ENCODE measurements at regions not wholly inside any gene's neighbourhood (a gene's known extent, or its start where the extent isn't known, plus 50 kb on each side); places are given as distances from the start of the nearest gene placed in this dataset.
"Not testable (repeated sequence)": the region's sequence is repeated elsewhere in the genome, so short reads cannot be mapped to it uniquely, and the experiment has no call there.

- no peaks in the 10 kb centered on the region for H3K36me3 Mint-ChIP-seq
- no peak for DNase-seq
- no peaks in the 10 kb centered on the region for H3K4me1 Mint-ChIP-seq
- H3K27me3 Mint-ChIP-seq: peaks cover 3% of the 10 kb centered on the region
- no peaks in the 10 kb centered on the region for H3K9me3 Mint-ChIP-seq
- H3K27ac Mint-ChIP-seq: no peak overlapping the region
- no peak overlapping the region for H3K4me3 Mint-ChIP-seq
These were observed 193.2 kb upstream of the FRMD6 start for GRCh38 chr14:51458563-51458955.

GRCh38 chr14:51460011-51460410, 191.7 kb upstream of the FRMD6 start:
- Mint-ChIP-seq H3K9me3 (no peaks in the 10 kb centered on the region), H3K4me3 (no peak overlapping the region), H3K27me3 (peaks cover 3% of the 10 kb centered on the region), H3K36me3 (no peaks in the 10 kb centered on the region), H3K4me1 (no peaks in the 10 kb centered on the region), H3K27ac (no peak overlapping the region)
- DNase-seq: no peak

DNA sequence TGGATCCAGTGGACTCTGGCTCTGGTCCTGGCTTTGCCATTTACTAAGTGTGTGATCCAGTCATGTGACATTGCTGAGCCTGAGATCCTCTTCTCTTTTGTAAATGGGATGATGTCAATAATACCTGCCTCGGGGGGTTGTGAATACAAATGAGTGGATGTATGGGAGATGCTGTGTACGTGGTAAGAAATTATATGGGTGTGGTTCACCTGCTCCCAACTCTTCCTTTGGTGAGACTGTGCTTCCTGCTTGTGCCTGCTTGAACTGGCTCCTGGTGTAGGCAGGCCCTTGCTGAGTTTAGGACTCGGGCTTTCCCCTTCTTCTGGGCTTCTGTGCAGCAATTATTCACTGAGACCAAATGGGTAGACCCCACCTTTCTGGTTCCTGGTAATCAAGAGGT, 189.5 kb upstream of the FRMD6 start:
- no peak for DNase-seq
- H3K27ac Mint-ChIP-seq: no peak overlapping the region
- H3K36me3 Mint-ChIP-seq: no peaks in the 10 kb centered on the region
- no peaks in the 10 kb centered on the region for H3K9me3 Mint-ChIP-seq
- no peak overlapping the region for H3K4me3 Mint-ChIP-seq
- no peaks in the 10 kb centered on the region for H3K4me1 Mint-ChIP-seq
- H3K27me3 Mint-ChIP-seq: no peaks in the 10 kb centered on the region

GRCh38 chr14:51462706-51463105, 189.0 kb upstream of the FRMD6 start:
- no peaks in the 10 kb centered on the region for H3K9me3 Mint-ChIP-seq
- DNase-seq: no peak
- no peaks in the 10 kb centered on the region for H3K36me3 Mint-ChIP-seq
- H3K27ac Mint-ChIP-seq: no peak overlapping the region
- H3K4me3 Mint-ChIP-seq: no peak overlapping the region
- H3K27me3 Mint-ChIP-seq: no peaks in the 10 kb centered on the region
- no peaks in the 10 kb centered on the region for H3K4me1 Mint-ChIP-seq

- Mint-ChIP-seq H3K9me3 (no peaks in the 10 kb centered on the region), H3K36me3 (no peaks in the 10 kb centered on the region), H3K27me3 (no peaks in the 10 kb centered on the region), H3K4me1 (no peaks in the 10 kb centered on the region), H3K27ac (no peak overlapping the region), H3K4me3 (no peak overlapping the region)
- DNase-seq: no peak
These were observed 188.2 kb upstream of the FRMD6 start for GRCh38 chr14:51463461-51463860.

GRCh38 chr14:51464411-51464810, 187.3 kb upstream of the FRMD6 start:
- Mint-ChIP-seq H3K9me3 (no peaks in the 10 kb centered on the region), H3K36me3 (no peaks in the 10 kb centered on the region), H3K27ac (no peak overlapping the region), H3K4me3 (no peak overlapping the region), H3K27me3 (no peaks in the 10 kb centered on the region), H3K4me1 (no peaks in the 10 kb centered on the region)
- no peak for DNase-seq

- DNase-seq: no peak
- Mint-ChIP-seq H3K36me3 (no peaks in the 10 kb centered on the region), H3K9me3 (no peaks in the 10 kb centered on the region), H3K27me3 (no peaks in the 10 kb centered on the region), H3K4me3 (no peak overlapping the region), H3K27ac (no peak overlapping the region), H3K4me1 (no peaks in the 10 kb centered on the region)
These were observed 186.2 kb upstream of the FRMD6 start for GRCh38 chr14:51465486-51465885.

- H3K4me1 Mint-ChIP-seq, H3K27ac Mint-ChIP-seq, H3K4me3 Mint-ChIP-seq, DNase-seq, H3K9me3 Mint-ChIP-seq, H3K36me3 Mint-ChIP-seq, H3K27me3 Mint-ChIP-seq: not testable (repeated sequence)
These were observed 184.3 kb upstream of the FRMD6 start for GRCh38 chr14:51467392-51467791.

GRCh38 chr14:51468523-51468922, 183.2 kb upstream of the FRMD6 start:
- H3K4me3 Mint-ChIP-seq: no peak overlapping the region
- DNase-seq: no peak
- peaks cover 3% of the 10 kb centered on the region for H3K27me3 Mint-ChIP-seq
- H3K4me1 Mint-ChIP-seq: no peaks in the 10 kb centered on the region
- H3K36me3 Mint-ChIP-seq: no peaks in the 10 kb centered on the region
- H3K9me3 Mint-ChIP-seq: no peaks in the 10 kb centered on the region
- H3K27ac Mint-ChIP-seq: no peak overlapping the region

GRCh38 chr14:51472881-51473280, 178.8 kb upstream of the FRMD6 start:
- no peaks in the 10 kb centered on the region for H3K9me3 Mint-ChIP-seq
- H3K27ac Mint-ChIP-seq: no peak overlapping the region
- no peak for DNase-seq
- H3K27me3 Mint-ChIP-seq: peaks cover 20% of the 10 kb centered on the region
- H3K36me3 Mint-ChIP-seq: no peaks in the 10 kb centered on the region
- H3K4me1 Mint-ChIP-seq: no peaks in the 10 kb centered on the region
- no peak overlapping the region for H3K4me3 Mint-ChIP-seq

- Mint-ChIP-seq H3K4me3 (no peak overlapping the region), H3K9me3 (no peaks in the 10 kb centered on the region), H3K4me1 (no peaks in the 10 kb centered on the region), H3K36me3 (no peaks in the 10 kb centered on the region), H3K27me3 (peaks cover 20% of the 10 kb centered on the region), H3K27ac (no peak overlapping the region)
- DNase-seq: no peak
These were observed 178.4 kb upstream of the FRMD6 start for GRCh38 chr14:51473351-51473750.

GRCh38 chr14:51473808-51474565, 177.7 kb upstream of the FRMD6 start:
- no peaks in the 10 kb centered on the region for H3K36me3 Mint-ChIP-seq
- no peak overlapping the region for H3K27ac Mint-ChIP-seq
- no peak overlapping the region for H3K4me3 Mint-ChIP-seq
- H3K27me3 Mint-ChIP-seq: peaks cover 20% of the 10 kb centered on the region
- DNase-seq: no peak
- H3K9me3 Mint-ChIP-seq: no peaks in the 10 kb centered on the region
- H3K4me1 Mint-ChIP-seq: no peaks in the 10 kb centered on the region

- no peaks in the 10 kb centered on the region for H3K4me1 Mint-ChIP-seq
- H3K4me3 Mint-ChIP-seq: no peak overlapping the region
- H3K27ac Mint-ChIP-seq: no peak overlapping the region
These were observed 176.9 kb upstream of the FRMD6 start for GRCh38 chr14:51474854-51475253.

GRCh38 chr14:51478175-51478621, 173.5 kb upstream of the FRMD6 start:
- H3K4me3 Mint-ChIP-seq: no peak overlapping the region
- H3K4me1 Mint-ChIP-seq: no peaks in the 10 kb centered on the region
- DNase-seq: no peak
- H3K36me3 Mint-ChIP-seq: no peaks in the 10 kb centered on the region
- H3K27ac Mint-ChIP-seq: no peak overlapping the region
- no peaks in the 10 kb centered on the region for H3K9me3 Mint-ChIP-seq
- peaks cover 17% of the 10 kb centered on the region for H3K27me3 Mint-ChIP-seq

More at GRCh38 chr14:51474854-51475253, 176.9 kb upstream of the FRMD6 start:
- Mint-ChIP-seq H3K36me3 (no peaks in the 10 kb centered on the region), H3K9me3 (no peaks in the 10 kb centered on the region), H3K27me3 (peaks cover 20% of the 10 kb centered on the region)
- no peak for DNase-seq

- no peaks in the 10 kb centered on the region for H3K4me1 Mint-ChIP-seq
- H3K9me3 Mint-ChIP-seq: no peaks in the 10 kb centered on the region
- no peak for DNase-seq
- no peak overlapping the region for H3K4me3 Mint-ChIP-seq
- no peak overlapping the region for H3K27ac Mint-ChIP-seq
- no peaks in the 10 kb centered on the region for H3K36me3 Mint-ChIP-seq
- H3K27me3 Mint-ChIP-seq: peaks cover 13% of the 10 kb centered on the region
These were observed 172.0 kb upstream of the FRMD6 start for GRCh38 chr14:51479584-51480325.

GRCh38 chr14:51481643-51482042, 170.1 kb upstream of the FRMD6 start:
- H3K9me3 Mint-ChIP-seq: no peaks in the 10 kb centered on the region
- no peaks in the 10 kb centered on the region for H3K36me3 Mint-ChIP-seq
- no peak overlapping the region for H3K4me3 Mint-ChIP-seq
- peaks cover 3% of the 10 kb centered on the region for H3K27me3 Mint-ChIP-seq
- no peaks in the 10 kb centered on the region for H3K4me1 Mint-ChIP-seq
- H3K27ac Mint-ChIP-seq: no peak overlapping the region
- DNase-seq: no peak
